ENCODE measurements at regions not wholly inside any gene's neighbourhood (a gene's known extent, or its start where the extent isn't known, plus 50 kb on each side); places are given as distances from the start of the nearest gene placed in this dataset.
A peak's percentile ranks its signal among the peaks of the same experiment; 100 is the strongest.

DNA sequence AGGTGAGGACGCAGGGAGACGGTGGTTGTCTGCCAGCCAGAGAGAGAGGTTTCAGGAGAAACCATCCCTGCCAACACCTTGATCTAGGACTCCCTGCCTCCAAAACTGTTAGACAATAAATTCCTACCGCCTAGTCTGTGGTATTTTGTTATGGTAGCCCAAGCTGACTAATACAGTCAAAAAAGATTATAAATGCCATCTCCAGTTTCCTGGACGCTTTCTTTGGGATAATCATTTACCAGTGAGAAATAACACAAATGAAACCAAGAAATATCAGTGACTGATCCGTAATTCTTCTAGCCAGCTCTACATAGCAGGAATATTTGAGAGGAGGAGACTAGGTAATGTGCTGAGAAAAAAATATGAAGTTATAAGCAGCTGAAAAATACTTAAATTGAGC, 707.8 kb upstream of the LMCD1 start:
- DNase-seq (ENCODE audit: low read depth, low spot score): no peak
- no peak overlapping the region for H3K27ac ChIP-seq

DNA sequence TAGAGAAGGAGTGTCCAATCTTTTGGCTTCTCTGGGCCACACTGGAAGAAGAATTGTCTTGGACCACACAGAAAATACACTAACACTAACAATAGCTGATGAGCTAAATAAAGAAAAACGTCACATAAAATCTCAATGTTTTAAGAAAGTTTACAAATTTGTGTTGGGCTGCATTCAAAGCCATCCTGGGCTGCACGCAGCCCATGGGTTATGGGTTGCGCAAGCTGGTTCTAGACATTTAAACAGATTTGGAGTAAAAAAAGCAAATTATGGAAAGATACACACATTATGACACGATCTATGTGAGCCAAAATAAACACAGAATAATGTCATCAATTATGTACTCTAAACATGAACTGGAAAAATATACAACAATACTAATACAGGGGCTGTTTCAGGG, 703.3 kb upstream of the LMCD1 start:
- H3K27ac ChIP-seq: no peak overlapping the region
- no peak for DNase-seq (ENCODE audit: low read depth, low spot score)

DNA sequence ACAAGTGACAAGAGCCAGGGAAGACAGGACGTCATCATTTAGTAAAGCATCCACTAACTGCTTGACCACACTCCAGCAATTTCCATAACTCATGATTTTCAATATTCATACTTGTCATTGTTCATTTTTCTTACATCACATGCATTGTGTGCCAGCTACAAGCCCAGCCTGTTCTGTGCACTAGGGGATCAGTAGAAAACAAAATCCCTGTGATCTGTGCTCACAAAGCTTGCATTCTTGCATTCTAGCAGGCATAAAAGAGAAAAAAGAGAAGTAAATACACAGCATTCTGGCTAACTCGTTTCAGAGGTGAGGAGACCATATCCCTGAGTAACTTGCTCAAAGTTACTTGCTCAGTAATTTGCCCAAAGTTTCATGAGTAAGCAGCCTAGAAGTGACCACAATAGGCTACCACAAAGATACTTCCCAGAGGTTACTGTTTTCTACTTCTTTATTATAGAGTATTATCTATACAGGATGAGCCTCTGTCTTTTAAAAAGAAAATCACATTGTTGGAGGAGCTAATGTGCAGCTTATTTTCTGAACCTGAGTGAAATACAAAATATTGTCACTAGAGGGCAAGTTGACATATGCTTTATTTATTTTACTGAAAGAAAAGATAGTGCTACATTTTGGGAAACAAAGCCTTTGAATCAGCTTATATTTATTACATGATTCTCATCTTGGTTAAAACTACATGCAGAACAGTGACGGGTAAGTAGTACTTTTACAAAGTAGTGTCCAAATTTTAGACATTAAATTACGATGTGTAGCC, 701.4 kb upstream of the LMCD1 start:
- no peak for DNase-seq (ENCODE audit: low read depth, low spot score)
- H3K27ac ChIP-seq: no peak overlapping the region

DNA sequence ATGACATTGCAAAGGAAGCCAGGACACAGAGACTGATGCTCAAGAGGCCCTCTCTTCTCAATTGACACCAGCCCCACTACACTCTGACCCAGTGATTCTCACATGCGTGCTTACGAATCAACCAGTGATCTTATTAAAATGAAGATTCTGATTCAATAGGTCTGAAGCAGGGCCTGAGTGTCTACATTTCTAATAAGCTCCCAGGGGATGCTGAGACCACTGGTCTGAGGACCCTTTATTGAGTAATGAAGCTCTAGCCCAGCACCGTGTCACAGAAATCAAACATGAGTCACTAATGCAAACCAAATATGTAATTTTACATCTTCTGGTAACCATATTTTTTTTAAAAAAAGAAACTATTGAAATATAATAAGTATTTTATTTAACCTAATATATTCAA, 689.1 kb upstream of the LMCD1 start:
- DNase-seq (ENCODE audit: low read depth, low spot score): no peak
- no peak overlapping the region for H3K27ac ChIP-seq

DNA sequence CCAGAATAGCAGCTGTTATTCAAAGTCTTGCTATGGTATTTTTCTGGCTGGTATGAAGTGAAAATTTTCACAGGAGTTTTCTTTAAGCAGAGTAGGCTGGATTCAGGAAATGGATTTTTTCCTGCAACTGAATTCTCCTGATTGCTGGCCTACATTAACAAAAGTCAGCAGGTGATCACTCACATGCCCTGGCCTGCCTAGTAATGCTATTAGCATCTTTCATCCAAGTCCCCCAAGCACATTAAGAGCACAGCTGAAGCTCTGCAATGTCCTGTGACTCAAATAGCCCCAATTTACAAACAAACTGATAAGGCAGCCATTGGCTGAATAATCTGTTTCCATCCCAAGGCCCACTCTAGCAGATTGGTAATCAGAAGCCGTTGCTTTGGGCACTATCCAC, 688.3 kb upstream of the LMCD1 start:
- H3K27ac ChIP-seq: no peak overlapping the region
- no peak for DNase-seq (ENCODE audit: low read depth, low spot score)

DNA sequence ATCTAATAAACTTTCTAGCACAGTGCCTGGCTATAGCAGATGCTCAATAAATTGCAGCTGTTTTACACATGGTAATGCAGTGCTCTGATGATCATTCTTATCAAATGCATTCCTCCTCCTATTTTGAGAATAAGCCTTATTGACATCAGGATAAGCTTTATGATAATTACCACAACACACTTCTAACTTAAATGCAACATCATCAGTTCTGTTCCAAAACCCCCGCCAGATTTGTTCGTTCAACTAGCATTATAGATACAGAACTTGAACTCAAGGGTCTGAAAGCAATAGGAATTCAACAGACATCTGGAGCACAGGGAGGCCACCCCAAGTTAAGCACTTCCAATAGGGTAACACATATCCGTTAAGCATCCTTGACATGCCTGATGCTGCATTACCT, 684.4 kb upstream of the LMCD1 start:
- no peak for DNase-seq (ENCODE audit: low read depth, low spot score)
- H3K27ac ChIP-seq: no peak overlapping the region

DNA sequence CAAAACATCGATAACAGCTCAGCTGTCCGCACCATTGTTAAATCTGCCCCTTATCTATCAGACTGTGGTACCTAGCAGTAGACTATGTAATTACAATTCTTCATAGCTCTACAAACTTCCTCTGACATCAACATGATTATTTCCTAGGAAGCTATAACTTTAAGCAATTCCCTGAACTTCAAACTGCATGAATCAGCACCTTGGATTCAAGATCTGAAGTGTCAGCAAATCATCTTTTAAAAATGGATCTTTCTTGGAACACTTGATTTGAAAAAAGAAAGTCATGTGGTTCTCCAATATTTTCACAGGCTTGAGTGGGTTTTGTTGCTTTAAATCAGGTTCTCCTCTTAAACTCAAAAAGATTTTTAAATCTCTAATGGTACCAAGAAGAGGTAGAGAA, 680.7 kb upstream of the LMCD1 start:
- no peak overlapping the region for H3K27ac ChIP-seq
- DNase-seq (ENCODE audit: low read depth, low spot score): no peak

DNA sequence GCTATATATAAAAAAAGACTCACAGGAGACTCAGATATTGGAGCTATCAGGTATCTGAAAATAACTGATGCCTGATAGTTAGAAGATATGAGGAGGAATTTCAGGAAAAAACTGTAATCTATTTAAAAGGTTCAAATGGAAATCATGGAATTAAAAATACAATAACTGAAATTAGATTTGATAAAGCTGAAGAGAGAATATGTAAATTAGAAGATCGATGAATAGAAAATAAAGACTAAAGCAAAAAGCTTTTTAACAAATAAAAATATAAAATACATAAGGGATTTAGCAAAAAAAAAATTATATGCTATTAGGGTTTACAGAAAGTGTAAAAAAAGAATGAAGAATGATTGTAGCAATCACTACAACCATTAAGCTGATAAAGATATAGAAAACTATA, 679.8 kb upstream of the LMCD1 start:
- H3K27ac ChIP-seq: no peak overlapping the region
- no peak for DNase-seq (ENCODE audit: low read depth, low spot score)

DNA sequence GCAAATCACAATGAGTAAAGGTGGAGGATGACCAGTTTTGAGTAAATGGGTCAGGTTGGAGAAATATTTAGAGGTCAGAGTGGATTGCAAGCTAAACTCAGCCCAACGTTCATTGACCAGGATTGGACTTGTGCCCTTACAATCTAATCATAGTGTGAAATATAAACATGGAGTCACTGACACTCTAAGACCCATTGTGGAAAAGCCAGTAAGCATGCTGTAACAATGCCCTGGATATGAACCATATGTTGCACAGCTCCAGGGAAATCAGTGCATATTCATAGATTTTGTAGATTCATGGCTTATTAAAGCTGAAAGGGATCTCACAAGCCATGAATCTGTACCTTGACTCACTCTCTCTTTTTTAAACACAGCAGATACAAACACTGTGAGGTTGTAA, 660.2 kb upstream of the LMCD1 start:
- DNase-seq (ENCODE audit: low read depth, low spot score): no peak
- no peak overlapping the region for H3K27ac ChIP-seq

DNA sequence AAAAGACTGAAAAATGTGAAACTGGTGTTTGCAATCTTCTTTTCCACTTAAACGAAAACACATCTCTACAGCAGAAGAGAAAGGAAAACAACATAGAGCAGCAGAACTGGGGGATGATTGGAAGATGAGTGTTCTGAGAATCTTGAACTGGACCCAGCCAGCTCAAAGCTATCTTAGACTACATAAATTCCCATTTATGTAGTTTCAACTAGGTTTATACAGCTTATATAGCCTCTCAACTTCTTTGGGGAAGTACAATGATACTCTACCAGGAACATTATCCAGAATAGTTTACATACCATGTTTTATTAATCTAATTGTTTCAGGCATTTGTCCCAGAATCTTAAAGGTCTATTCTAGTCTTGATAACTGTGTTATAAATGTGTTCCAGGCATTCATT, 658.2 kb upstream of the LMCD1 start:
- no peak overlapping the region for H3K27ac ChIP-seq
- DNase-seq (ENCODE audit: low read depth, low spot score): no peak

DNA sequence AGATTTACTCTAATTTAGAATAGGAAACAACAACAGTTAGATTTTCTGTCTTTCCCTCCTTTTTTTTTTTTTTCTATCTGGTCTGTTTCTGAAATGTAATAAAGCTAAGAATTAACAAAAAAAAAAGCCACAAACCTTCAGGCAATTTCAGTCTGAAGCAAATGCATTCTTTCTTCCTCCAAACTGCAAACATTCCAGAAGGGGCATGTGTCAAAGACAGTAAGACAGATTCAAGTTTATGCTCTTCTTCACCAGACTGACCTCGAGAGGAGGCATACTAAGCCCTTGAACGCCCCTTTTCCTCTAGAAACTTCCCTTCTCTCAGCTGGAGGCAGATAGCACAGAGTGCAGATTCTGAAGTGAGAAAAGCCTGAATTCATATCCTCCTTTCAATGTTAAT, 654.6 kb upstream of the LMCD1 start:
- no peak for DNase-seq (ENCODE audit: low read depth, low spot score)
- no peak overlapping the region for H3K27ac ChIP-seq

DNA sequence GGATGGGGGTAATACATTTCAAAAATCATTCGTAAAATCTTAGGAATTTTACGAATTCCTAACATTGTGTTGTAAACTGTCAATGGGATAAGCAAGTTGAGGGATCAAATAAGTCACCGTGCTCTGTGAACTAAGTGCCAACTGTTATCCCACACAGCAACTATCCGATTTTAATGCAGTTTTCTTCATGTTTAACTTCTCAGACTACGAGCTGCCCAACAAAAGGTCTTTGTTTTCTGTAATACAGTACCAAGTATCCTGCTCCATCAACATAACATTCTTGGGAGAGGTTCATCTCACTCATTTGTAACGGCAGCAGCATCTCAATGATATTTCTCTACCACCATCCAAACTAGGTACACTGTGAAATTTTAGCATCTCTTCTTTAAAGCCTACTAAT, 654.1 kb upstream of the LMCD1 start:
- no peak overlapping the region for H3K27ac ChIP-seq
- no peak for DNase-seq (ENCODE audit: low read depth, low spot score)

DNA sequence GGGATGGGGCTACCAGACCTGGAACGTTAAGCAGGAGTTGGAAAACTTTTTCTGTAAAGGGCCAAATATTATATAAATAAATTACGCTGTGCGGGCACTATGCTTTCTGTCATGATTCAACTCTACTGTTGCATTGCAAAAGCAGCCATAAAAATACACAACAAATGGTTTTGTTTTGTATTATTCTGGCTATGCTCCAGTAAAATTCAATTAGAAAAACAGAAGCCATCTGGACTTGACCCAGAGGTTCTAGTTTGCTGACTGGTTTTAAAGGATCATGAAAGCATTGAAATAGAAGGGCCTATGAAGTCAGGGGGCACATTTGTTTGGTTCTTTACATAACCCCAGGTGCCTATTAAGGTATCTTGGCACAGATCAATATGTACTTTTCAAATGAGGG, 647.4 kb upstream of the LMCD1 start:
- DNase-seq (ENCODE audit: low read depth, low spot score): no peak
- no peak overlapping the region for H3K27ac ChIP-seq

DNA sequence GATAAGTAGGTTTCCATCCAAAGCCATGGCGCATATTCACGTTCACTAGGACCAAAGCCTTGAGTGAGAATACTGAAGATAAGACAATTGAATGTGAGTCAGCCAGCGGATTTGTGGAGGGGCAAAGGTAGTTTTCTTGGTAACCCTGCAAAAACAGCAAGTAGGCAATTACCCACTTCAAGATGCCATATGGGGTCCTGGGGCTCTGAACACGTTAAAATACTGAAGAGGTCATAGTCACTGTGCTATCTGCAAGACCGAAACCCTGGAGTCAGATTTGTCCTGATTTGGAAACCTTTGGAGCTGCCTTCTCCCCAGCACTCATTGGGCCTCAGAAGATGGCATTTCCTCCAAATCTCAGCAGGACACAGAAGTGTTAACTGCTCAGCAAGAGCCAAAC, 646.9 kb upstream of the LMCD1 start:
- DNase-seq (ENCODE audit: low read depth, low spot score): no peak
- H3K27ac ChIP-seq: no peak overlapping the region

DNA sequence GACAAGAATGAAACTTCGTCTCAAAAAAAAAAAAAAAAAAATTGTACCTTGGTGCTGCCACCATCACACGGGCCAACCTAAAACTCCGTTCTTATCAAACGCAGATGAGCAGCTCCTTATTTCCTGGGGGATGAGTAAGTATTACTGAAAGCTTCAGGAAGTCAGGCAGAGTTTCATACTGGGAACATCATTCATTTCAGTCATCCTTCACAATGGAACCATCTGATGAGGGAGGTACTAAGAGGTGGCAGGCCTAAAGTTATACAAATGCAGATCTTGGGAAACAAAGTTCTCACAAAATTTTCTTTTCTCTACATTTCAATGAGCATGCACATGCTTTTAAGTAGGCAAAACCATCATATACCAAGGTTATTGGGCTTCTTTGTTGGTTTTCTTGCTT, 636.0 kb upstream of the LMCD1 start:
- no peak overlapping the region for H3K27ac ChIP-seq
- DNase-seq (ENCODE audit: low read depth, low spot score): no peak

DNA sequence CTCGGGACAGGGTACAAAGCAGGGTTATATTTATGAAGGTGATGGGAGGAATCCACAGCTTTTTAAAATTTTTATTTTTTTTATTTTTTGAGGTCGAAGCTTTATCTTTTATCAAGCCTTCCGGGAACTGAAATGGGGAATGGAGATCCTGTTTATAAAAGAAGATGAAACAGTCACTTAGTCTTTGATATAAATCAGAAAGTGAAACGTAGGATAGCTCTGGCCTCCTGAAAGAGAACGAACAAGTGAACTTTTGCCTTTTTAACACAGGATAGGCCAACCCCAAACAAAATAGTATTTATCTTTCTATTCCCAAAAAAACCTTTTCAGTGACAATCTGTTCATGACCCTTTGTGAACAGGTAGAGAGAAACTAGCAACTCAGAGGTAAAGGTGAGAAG, 634.0 kb upstream of the LMCD1 start:
- no peak for DNase-seq (ENCODE audit: low read depth, low spot score)
- H3K27ac ChIP-seq: no peak overlapping the region

DNA sequence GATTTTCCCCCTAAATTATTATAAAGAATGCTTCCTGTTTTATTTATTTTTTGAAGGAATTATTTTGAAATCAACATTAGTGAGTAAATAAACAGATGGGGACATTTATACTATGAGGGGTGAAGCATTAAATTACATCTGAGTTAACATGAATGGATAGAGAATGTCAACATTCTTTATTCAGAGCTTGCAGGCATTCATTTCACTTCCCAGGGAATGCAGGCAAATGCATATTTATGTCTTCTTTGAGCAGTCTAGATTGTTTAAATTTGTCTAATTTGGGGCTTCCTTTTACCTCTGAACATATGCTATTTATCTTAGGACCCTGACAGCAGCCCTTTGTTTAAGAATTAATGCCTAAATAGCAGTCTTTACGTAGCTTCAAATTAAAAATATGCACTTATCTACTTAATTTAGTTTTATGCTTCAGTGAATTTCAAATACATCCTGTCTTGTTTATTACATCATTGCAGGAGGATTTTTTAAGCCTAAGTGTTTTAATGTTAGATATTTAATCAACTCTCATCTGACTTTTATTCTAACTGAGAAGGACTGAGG, 630.5 kb upstream of the LMCD1 start:
- no peak for DNase-seq (ENCODE audit: low read depth, low spot score)
- H3K27ac ChIP-seq: no peak overlapping the region

DNA sequence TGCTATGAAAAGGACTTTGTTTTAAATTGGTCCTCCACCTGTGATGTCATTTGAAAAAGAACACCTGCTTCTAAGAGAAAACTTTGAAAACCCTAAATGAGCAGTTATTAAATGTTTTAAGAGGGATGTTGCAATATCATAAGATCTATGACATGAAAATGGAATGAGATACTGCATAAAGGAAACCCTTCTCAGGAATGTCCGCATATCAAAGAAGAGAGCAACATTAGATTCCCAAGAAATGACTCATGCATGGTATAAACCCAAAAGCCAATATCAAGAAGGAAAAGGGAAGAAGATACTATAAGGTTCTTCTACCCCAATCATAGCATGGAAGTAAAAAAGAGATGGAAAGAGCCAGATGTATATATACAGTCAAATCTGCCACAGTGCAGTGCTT, 627.5 kb upstream of the LMCD1 start:
- no peak for DNase-seq (ENCODE audit: low read depth, low spot score)
- H3K27ac ChIP-seq: no peak overlapping the region

DNA sequence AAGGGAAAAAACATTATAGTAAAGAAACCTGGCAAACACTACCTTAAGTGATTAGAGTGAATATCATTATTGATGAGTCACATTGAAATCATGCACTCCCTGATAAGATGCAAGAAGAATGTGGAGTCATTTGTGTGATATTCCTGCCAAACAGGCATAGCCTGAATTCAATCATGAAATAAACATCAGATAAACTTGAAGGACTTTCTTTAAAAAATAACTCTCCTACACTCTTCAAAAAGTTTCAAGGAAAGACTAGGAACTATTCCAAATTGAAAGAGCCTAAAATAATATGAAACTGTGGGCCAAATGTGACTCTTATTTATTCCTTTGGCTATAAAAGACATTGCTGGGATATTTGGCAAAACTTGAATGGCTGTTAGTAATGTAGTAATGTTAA, 625.7 kb upstream of the LMCD1 start:
- peak; percentile 8 for DNase-seq (ENCODE audit: low read depth, low spot score)

DNA sequence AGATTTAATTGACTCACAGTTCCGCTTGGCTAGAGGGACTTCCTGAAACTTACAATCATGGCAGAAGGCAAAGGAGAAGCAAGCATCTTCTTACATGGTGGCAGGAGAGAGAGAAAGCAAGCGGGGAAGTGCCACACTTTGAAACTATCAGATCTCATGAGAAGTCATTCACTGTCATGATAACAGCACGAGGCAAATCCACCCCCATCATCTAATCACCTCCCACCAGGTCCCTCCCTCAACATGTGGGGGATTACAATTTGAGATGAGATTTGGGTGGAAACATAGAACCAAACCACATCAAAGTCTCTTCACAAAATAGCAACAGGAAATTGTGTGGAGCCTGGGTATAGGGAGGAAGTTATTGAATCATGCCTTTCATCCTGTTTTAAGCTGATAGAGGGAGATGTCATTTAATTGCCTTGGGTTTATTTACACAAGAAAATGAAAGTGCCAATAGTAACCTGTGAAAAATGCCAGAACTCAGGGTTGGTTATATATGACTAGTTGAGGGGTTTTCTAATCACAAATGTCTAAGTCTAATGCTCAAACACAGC, 624.8 kb upstream of the LMCD1 start:
- DNase-seq (ENCODE audit: low read depth, low spot score): no peak
- no peak overlapping the region for H3K27ac ChIP-seq

More for the DNA sequence above, 625.7 kb upstream of the LMCD1 start:
- no peak overlapping the region for H3K27ac ChIP-seq

DNA sequence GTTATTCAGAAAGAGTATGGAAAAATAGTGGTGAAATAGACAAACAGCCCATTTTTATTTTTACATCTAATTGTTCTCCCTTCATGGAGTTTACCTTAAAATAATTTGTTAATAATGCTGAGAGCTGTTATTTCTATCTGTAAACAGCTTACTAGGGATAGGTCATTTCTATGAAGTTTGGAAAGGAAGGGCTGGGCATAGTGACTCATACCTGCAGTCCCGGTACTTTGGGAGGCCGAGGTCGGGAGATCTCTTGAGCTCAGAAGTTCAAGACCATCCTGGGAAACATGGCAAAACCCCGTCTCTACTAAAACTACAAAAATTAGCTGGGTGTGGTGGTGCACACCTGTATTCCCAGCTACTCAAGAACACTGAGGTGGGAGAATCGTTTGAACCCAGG, 624.3 kb upstream of the LMCD1 start:
- no peak for DNase-seq (ENCODE audit: low read depth, low spot score)
- H3K27ac ChIP-seq: no peak overlapping the region

DNA sequence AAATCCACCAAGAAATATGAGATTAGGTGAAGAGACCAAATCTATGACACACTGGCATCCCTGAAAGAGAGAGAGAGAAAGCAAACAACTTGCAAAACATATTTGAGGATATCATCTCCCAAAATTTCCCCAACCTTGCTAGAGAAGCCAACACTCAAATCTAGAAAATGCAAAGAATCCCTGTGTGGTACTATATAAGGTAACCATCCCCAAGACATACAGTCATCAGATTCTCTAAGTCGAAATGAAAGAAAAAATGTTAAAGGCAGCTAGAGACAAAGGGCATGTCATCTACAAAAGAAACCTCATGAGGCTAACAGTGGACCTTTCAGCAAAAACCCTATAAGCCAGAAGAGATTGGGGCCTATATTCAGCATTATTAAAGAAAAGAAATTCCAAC, 622.1 kb upstream of the LMCD1 start:
- H3K27ac ChIP-seq: no peak overlapping the region
- DNase-seq (ENCODE audit: low read depth, low spot score): no peak

All from epithelial cell of prostate (primary cell).